Peyer's patch (tissue), 4 donors: ENCODE measurements at regions not wholly inside any gene's neighbourhood (a gene's known extent, or its start where the extent isn't known, plus 50 kb on each side); places are given as distances from the start of the nearest gene placed in this dataset.

ENCODE experiments used
- CTCF ChIP-seq, 6 experiments: fragments of 450-650 bp in 4 of 6; fragments of 200-600 bp in 2 of 6; sonication (generic) in 1 of 6; IDR thresholded peaks; one replicate each; pipeline ENCODE4 v1.5.1; 2017 to 2019; ENCODE audit warnings: antibody characterized with exemption in 6 of 6, mild to moderate bottlenecking in 3 of 6, moderate library complexity in 1 of 6
- POLR2A ChIP-seq, 2 donors: fragments of 450-650 bp; IDR thresholded peaks; one replicate each; pipeline ENCODE4 v1.5.1; 2017; ENCODE audit warnings: antibody characterized with exemption in 2 of 2, mild to moderate bottlenecking in 2 of 2, moderate library complexity in 2 of 2

GRCh38 chr1:90402893-90403849 is 313.9 kb downstream of the BARHL2 start:
- TF ChIP-seq CTCF (IDR thresholded peaks at IDR 0.05) (no peak), POLR2A (IDR thresholded peaks at IDR 0.05) (no peak)
